ENCODE measurements at regions not wholly inside any gene's neighbourhood (a gene's known extent, or its start where the extent isn't known, plus 50 kb on each side); places are given as distances from the start of the nearest gene placed in this dataset.

DNA sequence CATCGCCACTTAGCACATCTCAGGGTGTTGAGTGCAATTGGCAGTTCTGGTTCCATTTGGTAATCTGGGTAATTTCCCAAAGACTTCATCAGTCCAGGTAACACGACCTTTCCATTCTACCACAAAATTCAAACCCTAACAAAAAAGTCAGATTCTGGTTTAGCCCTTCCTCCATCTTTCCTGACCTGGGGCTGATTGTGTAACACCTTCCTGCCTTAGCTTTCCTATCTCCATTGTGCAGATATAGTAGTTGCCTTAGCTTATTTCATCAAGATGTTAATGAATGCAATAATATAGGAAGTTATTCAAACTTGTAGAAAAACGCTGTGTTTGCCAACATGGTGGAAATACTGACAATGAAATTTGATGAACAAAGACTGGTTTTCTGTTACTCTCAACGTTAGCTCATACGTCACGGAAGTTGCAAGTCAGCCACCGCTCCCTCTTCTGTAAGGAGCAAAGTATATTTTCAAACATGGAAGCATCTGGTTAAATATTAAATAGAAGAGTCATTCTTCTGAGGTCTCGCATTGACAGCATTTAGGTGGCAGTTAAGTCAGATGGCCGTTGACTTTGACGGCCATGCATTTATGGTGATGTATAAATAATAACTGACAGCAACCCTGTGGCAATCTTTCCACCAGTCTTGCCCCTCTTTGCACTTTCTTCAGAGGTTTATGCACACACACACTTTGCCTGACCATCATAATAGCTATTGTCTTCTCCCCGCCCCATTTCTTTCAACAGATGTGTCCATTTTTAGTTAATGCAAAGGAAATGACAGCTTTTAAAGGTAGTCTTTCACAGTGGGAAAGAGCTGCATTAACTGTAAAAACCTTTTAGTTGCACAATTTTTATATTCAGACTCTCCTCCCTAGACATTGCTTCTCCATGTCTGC lies 205.1 kb upstream of the BMPER start:
- intact Hi-C loops (cut with DNase I; ENCODE audit: low total_unique reads), result no loop called here
- Histone ChIP-seq H3K36me3 (no peaks in the 10 kb centered on the region), H3K4me3 (no peak overlapping the region), H3K27me3 (no peaks in the 10 kb centered on the region), H3K9me3 (peaks cover 0 to 4% of the 10 kb centered on the region in 2 donors), H3K27ac (no peak overlapping the region), H3K4me1 (no peaks in the 10 kb centered on the region)
- TF ChIP-seq, protein P1, sequence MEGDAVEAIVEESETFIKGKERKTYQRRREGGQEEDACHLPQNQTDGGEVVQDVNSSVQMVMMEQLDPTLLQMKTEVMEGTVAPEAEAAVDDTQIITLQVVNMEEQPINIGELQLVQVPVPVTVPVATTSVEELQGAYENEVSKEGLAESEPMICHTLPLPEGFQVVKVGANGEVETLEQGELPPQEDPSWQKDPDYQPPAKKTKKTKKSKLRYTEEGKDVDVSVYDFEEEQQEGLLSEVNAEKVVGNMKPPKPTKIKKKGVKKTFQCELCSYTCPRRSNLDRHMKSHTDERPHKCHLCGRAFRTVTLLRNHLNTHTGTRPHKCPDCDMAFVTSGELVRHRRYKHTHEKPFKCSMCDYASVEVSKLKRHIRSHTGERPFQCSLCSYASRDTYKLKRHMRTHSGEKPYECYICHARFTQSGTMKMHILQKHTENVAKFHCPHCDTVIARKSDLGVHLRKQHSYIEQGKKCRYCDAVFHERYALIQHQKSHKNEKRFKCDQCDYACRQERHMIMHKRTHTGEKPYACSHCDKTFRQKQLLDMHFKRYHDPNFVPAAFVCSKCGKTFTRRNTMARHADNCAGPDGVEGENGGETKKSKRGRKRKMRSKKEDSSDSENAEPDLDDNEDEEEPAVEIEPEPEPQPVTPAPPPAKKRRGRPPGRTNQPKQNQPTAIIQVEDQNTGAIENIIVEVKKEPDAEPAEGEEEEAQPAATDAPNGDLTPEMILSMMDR (IDR thresholded peaks at IDR 0.05), result no peak
- TF ChIP-seq POLR2A (IDR thresholded peaks at IDR 0.05), result no peak
- no peak for DNase-seq

DNA sequence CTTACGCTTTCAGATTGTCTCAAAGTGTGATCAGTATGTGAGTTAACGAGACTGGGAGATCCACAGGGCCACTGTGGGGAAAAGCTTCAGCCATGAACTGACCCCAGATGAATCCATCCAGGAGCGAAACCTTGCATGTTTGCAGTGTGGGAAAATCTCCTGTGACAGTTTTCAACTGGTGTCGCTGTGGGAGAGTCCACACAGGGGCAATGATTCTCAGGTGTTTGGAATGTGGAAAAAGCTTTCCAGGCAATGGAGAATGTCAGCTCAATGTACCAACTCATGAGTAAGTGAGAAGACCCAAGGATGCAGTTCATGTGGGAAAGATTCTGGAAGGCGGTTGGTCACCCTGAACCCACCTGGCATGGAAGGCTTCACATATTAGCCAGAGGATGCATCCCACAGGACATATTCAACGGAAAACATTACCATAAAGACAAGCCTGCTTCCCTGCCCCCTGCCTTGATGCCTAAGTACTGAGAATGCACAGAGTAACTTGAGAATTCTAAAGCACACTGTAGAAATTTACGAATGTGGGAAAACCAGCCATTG lies 204.1 kb upstream of the BMPER start:
- intact Hi-C loops (cut with DNase I; ENCODE audit: low total_unique reads), result no loop called here
- no peak for DNase-seq
- no peak overlapping the region for H3K4me3 ChIP-seq
- TF ChIP-seq POLR2A (IDR thresholded peaks at IDR 0.05), result no peak
- TF ChIP-seq, protein P1 (IDR thresholded peaks at IDR 0.05), result no peak
- no peaks in the 10 kb centered on the region for H3K36me3 ChIP-seq
- no peaks in the 10 kb centered on the region for H3K27me3 ChIP-seq
- no peak overlapping the region for H3K27ac ChIP-seq
- peaks cover 0 to 4% of the 10 kb centered on the region in 2 donors for H3K9me3 ChIP-seq
- H3K4me1 ChIP-seq, result no peaks in the 10 kb centered on the region

DNA sequence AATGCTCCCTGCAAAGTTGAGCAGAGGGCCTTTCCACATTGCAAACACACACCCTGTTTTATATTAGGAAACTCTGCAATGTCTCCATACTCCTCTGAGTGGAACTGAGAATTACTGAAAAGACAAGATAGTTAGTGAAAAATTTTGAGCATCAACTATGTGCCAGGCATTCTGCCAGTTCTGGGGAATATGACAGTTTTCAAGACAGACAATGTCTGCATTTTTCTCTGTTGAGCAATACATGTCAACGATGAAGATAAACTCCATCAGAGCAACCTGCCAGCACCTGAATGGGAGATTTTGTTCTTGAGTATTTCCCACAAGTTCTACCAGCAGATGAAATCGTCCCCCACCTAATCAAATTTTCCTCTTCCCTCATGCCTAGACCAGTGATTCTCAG lies 203.4 kb upstream of the BMPER start:
- no peak overlapping the region for H3K27ac ChIP-seq
- intact Hi-C loops (cut with DNase I; ENCODE audit: low total_unique reads), result no loop called here
- H3K36me3 ChIP-seq, result no peaks in the 10 kb centered on the region
- TF ChIP-seq, protein P1 (IDR thresholded peaks at IDR 0.05), result no peak
- TF ChIP-seq POLR2A (IDR thresholded peaks at IDR 0.05), result no peak
- H3K9me3 ChIP-seq, result peaks cover 0 to 4% of the 10 kb centered on the region in 2 donors
- H3K4me3 ChIP-seq, result no peak overlapping the region
- DNase-seq, result no peak
- no peaks in the 10 kb centered on the region for H3K4me1 ChIP-seq
- no peaks in the 10 kb centered on the region for H3K27me3 ChIP-seq

DNA sequence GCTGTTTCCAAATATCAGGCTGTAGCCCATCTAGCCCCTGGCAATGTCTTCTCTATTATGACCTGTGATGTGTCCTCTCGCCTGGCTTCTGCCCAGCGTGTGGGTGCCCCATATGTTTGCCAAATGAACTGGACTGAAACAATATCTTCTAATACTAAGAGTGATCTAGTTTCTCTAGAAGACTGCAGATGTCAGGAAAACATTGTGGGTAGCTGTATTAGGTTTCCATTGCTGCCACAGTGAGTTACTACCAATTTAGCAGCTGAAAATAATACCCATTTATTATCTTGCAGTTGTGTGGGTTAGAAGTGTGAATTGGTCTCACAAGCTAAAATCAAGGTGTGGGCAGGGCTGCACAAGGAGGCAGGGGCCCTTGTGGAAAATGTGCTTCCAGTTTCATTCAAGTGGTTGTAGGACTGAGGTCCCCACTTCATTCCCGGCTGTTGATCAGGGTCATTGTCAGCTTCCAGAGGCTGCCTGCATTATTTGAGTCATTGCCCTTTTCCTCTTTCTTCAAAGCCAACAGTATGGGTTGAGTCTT lies 202.8 kb upstream of the BMPER start:
- no peaks in the 10 kb centered on the region for H3K4me1 ChIP-seq
- no peaks in the 10 kb centered on the region for H3K27me3 ChIP-seq
- peaks cover 0 to 4% of the 10 kb centered on the region in 2 donors for H3K9me3 ChIP-seq
- DNase-seq, result no peak
- no peak overlapping the region for H3K4me3 ChIP-seq
- no peaks in the 10 kb centered on the region for H3K36me3 ChIP-seq
- no peak overlapping the region for H3K27ac ChIP-seq
- intact Hi-C loops (cut with DNase I; ENCODE audit: low total_unique reads), result no loop called here
- TF ChIP-seq, protein P1 (IDR thresholded peaks at IDR 0.05), result no peak
- no peak for TF ChIP-seq POLR2A (IDR thresholded peaks at IDR 0.05)

DNA sequence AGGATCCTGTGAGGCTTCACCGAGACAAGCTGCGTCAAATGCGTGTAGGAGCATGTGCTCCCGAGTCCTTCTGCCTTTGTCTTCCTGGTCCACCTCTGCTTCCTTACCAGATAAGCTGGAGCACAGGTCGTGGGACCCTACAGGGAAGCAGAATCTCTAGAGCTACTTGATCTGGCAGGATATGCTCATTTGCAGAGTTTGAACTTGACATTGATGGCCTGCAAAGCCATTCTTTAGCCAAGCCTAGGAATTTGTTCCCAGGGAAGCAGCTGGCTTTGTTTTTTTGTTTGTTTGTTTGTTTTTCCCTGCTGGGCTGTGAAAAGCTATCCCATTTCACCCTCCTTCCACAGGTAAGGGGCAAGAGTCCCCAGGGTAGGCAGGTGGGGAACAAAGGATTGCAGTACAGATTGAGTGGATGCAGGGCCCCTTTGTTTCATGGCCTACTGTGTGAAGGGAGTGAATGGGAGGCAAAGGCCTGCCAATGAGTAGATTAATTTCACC lies 200.0 kb upstream of the BMPER start:
- Histone ChIP-seq H3K4me3 (no peak overlapping the region), H3K36me3 (no peaks in the 10 kb centered on the region), H3K4me1 (no peaks in the 10 kb centered on the region), H3K27me3 (no peaks in the 10 kb centered on the region), H3K9me3 (no peaks in the 10 kb centered on the region), H3K27ac (no peak overlapping the region)
- TF ChIP-seq, protein P1 (IDR thresholded peaks at IDR 0.05), result no peak
- TF ChIP-seq POLR2A (IDR thresholded peaks at IDR 0.05), result no peak
- DNase-seq, result no peak
- intact Hi-C loops (cut with DNase I; ENCODE audit: low total_unique reads), result no loop called here
